M059J (cell line): ENCODE measurements at regions not wholly inside any gene's neighbourhood (a gene's known extent, or its start where the extent isn't known, plus 50 kb on each side); places are given as distances from the start of the nearest gene placed in this dataset.

ENCODE experiments used
- DNase-seq: peaks from one replicate; pipeline ENCODE4 v3.0.0-alpha.2; 2012; ENCODE audit warnings: low read depth

- no peak for DNase-seq
Observed at GRCh38 chr18:29560270-29560669, 1383.3 kb upstream of the CDH2 start.

GRCh38 chr18:29556070-29556469, 1379.1 kb upstream of the CDH2 start:
- no peak for DNase-seq

GRCh38 chr18:29549759-29550158, 1372.8 kb upstream of the CDH2 start:
- DNase-seq: no peak

DNA sequence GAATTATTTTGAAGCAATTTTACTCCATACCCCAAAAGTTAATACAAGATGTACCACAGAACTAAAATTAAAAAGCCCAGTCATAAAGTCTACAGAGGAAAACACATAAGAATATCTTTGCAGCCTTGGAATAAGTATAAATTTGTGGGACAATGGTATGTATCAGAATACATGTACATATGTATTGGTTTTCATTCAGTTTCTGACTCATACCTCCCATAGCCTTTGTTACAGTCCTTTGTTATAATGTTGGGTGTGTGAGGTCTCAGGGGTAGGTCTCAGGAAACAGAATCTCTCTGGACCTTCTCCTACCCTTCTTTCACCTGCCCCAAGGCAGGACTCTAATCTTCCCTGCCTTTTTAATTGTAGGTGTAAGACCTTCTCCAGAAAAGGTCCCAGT, 1370.7 kb upstream of the CDH2 start:
- no peak for DNase-seq

GRCh38 chr18:29540548-29540947, 1363.6 kb upstream of the CDH2 start:
- DNase-seq: no peak

GRCh38 chr18:29531746-29532145, 1354.8 kb upstream of the CDH2 start:
- peak; percentile 63 for DNase-seq

DNA sequence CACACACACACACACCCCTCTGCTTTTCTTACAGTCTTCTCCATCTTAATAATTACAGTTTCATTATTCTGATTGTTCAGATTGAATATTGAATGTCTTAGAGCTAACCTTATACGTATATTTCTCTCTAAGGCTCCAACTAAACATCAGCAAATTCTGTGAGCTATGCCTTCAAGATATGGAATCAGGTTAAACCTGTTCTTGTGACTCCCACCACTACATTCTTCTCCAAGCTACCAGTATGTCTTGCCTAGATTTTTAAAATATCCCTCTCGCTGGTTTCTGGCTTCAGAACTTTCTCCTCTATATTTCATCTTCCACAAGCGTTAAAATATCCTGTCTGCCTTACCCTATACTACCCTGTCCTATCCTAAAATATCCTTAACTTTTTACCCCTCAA, 1346.4 kb upstream of the CDH2 start:
- no peak for DNase-seq

GRCh38 chr18:29512761-29513160, 1335.8 kb upstream of the CDH2 start:
- no peak for DNase-seq

GRCh38 chr18:29512203-29512602, 1335.3 kb upstream of the CDH2 start:
- no peak for DNase-seq

DNA sequence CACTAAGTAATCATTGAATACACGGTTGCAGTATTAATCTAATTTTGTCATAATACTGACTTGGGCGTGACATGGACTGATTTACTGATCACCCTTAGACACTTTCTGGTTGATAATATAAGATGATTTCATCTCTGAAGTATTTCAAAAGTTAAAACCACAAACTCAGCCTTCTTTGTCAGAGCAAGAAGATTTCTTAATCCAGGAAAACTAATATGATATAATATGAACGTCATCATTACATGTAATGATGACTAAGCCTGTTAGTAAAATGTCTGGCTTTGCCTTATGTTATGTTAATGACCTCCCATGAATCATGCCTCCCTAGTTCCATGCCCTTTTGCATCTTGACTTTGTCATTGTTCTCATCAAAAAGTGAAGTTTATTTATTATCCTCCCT, 1325.0 kb upstream of the CDH2 start:
- peak; percentile 85 for DNase-seq

- no peak for DNase-seq
Observed at GRCh38 chr18:29496152-29496680, 1319.3 kb upstream of the CDH2 start.

GRCh38 chr18:29494371-29494770, 1317.4 kb upstream of the CDH2 start:
- DNase-seq: no peak

DNA sequence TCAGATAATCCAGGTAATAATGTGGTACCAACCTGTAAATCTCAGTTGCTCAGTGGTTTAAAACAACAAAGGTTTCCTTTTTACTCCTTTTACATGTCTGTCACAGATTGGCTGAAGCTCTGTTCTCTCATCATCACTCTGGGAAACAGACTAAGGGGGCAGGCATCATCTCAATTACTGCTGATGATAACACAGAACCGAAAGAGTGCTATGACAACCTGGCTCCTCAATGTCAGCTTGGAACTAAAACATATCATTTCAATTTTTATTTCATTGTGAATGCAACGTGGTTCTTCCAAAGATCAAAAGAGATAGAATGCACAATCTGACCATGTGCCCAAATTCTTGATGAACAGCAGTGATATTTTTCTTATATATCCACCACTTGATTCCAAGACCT, 1315.0 kb upstream of the CDH2 start:
- DNase-seq: no peak

DNA sequence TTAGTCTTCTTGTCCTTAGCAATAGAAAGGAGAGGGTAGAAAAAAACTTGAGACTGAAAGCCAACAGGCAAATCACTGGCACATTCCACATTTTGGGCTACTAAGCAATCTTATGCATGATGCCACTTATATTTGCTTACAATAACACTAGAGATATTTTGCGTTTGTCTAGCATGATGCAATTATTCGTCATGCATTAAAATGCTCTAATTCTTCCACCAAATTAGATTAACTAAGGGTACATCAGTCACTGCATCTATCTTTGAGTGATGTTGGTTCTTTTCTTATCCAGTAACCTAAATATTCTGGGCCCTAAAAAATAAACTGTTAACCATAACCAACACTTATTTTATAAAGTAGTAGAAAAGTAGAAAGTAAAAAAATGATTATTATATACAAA, 1311.7 kb upstream of the CDH2 start:
- DNase-seq: peak; percentile 7

- DNase-seq: no peak
Observed at GRCh38 chr18:29465526-29465925, 1288.6 kb upstream of the CDH2 start.

GRCh38 chr18:29459972-29460371, 1283.0 kb upstream of the CDH2 start:
- no peak for DNase-seq

DNA sequence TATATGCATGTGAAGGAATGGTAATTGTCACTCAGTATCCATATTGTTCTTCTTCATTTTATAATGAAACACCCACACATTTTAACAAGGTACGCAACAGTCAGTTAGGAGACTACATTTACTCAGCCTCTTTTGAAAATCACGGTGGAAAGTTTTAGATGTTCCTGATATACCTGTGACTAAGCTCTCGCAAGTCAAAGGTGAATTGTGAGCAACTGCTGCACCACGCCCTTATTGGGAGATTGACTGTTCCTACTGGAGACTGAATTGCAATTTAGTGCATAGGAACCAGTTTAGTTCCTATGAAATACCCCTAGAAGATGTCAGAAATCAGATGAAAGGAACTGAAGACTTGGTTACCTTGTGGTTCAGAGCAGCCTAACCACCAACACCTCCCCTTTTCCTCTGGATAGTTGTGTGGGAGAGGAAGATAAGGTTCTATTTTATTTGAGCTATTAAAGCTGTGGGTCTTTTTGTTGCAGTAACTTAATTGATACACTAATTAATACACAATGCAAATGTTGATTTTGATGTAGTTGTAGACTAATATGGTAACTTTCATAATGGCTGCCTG, 1280.5 kb upstream of the CDH2 start:
- no peak for DNase-seq

GRCh38 chr18:29449424-29449823, 1272.5 kb upstream of the CDH2 start:
- no peak for DNase-seq

DNA sequence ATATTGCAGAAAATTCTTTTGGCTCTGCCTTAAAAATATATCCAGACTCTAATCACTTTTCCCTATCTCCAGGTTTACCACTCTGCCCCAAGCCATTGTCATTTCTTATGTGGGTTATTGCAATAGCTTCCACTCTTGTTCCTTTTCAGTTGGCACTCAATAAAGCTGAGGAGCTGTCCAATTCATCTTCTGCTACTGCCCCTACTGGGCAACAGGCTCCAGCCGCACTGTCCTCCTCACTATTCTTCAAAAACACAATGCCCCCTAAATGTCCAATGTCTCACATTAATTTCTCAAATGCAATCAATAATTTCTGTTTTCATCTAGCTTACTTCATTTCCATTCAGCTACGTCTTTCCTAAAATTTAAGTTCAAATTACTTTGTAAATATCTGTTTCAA, 1262.5 kb upstream of the CDH2 start:
- no peak for DNase-seq

DNA sequence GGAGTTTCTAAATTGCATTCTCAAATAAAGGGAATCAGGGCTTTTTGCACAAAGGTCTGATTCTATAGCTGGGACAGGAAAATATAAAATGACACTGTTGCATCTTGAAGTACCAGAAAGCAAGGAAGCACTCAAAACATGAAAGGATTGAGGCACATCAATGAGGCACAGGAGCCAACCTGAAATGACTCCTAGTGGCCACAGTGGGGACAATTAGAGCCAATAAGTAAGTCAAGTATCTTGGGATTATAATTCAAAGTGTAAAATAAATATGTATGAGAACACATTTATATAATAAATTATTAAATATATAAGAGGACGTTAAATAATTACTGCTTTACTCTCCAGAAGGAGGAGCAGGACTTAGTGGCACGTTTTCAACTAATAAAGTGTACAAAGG, 1259.5 kb upstream of the CDH2 start:
- no peak for DNase-seq

DNA sequence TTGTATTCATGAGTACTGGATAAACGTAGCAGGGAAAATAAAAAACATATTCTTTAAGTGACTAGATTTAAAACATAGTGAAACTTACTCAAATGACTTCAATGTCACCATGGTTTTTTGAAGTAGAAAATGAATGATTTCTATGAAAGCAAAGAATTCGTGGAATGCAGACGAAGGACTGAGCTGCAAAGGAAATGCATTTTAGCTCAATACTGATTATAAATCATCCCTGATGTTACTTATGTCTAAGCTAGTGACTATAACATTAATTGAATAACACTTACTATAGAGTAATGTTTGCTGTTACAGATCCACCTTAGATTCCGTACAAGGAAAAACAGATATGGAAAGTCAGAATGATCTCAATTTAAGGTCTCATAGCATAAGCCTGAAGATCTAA, 1257.7 kb upstream of the CDH2 start:
- DNase-seq: peak; percentile 1

- peak; percentile 24 for DNase-seq
Observed at GRCh38 chr18:29430416-29430815, 1253.5 kb upstream of the CDH2 start.

DNA sequence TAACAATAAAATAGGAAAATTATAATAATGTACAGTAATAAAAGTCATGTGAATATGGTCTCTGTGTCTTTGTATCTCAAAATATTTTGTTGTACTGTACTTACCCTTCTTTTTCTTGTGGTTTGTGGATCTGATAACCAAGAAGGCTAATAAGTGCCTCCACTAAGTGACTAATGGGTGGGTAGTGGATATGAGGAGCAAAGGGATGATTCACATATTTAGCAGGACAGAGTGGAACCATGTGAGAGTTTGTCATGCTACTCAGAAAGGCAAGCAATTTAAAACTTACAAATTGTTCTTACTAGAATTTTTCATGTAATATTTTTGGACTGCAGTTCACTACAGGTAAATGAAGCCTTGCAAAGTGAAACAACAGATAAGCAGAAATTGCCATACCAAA, 1241.2 kb upstream of the CDH2 start:
- DNase-seq: peak; percentile 83

GRCh38 chr18:29406996-29407395, 1230.1 kb upstream of the CDH2 start:
- DNase-seq: no peak
